Activated CD8-positive, alpha-beta T cell treated with anti-CD3 and anti-CD28 coated beads for 36 hours (primary cell): ENCODE measurements at regions not wholly inside any gene's neighbourhood (a gene's known extent, or its start where the extent isn't known, plus 50 kb on each side); places are given as distances from the start of the nearest gene placed in this dataset.

Source experiments
- ATAC-seq: fragments of 200-7000 bp; cut with Tn5 transposase; one replicate; pipeline ENCODE4 v1.10.0; 2021; ENCODE audit warnings: mild to moderate bottlenecking, moderate library complexity
- CTCF ChIA-PET: fragments of 350-600 bp; sonication (Branson Sonifier 250); formaldehyde crosslinking; loops from one replicate; lab custom pipeline; 2021; ENCODE audit warnings: antibody characterized with exemption; lab: Charles Lee
- POLR2A ChIA-PET: fragments of 350-600 bp; sonication (Branson Sonifier 250); formaldehyde crosslinking; loops from one replicate; lab custom pipeline; 2021; ENCODE audit warnings: antibody characterized with exemption; lab: Charles Lee
- DNase-seq: peaks from one replicate; pipeline ENCODE4 v3.0.0-alpha.2; 2020
- H3K27ac Mint-ChIP-seq: one replicate; pipeline ENCODE4 v1.8.0; 2021; ENCODE audit warnings: mild to moderate bottlenecking, mixed read lengths
- H3K27me3 Mint-ChIP-seq: one replicate; pipeline ENCODE4 v1.8.0; 2021; ENCODE audit warnings: mixed read lengths
- H3K36me3 Mint-ChIP-seq: one replicate; pipeline ENCODE4 v1.8.0; 2021; ENCODE audit warnings: low read depth, mixed read lengths
- H3K4me1 Mint-ChIP-seq: one replicate; pipeline ENCODE4 v1.8.0; 2021; ENCODE audit warnings: low read depth, mixed read lengths
- H3K4me3 Mint-ChIP-seq: one replicate; pipeline ENCODE4 v1.8.0; 2021; ENCODE audit warnings: mild to moderate bottlenecking, moderate library complexity, mixed read lengths
- H3K9me3 Mint-ChIP-seq: one replicate; pipeline ENCODE4 v1.8.0; 2021; ENCODE audit warnings: mixed read lengths
- CTCF ChIP-seq: fragments of 200-600 bp; IDR thresholded peaks from one replicate; pipeline ENCODE4 v1.8.0; 2022; ENCODE audit warnings: antibody characterized with exemption, mild to moderate bottlenecking
- intact Hi-C: fragments of 100-400 bp; cut with micrococcal nuclease; formaldehyde crosslinking; loops from one replicate; pipeline ENCODE4 v1.10.0; 2022

DNA sequence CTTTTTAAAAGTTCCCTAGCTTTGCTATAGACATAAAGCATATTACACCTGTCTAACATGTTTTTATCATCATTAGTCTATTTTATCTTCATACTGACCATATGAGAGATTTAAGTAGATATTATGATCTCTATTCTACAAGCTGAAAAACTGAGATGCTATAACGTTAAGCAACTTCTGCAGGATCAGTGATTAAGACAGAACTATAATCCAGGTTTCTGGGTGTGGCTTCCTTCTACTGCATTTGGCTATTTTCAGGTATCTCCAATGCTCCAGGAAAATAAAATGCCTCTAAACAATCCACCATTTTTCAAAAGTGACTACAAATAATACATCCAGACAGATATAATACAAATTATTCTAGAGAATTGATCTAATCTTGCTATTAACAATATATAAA is 53.4 kb downstream of the RGS2 start:
- DNase-seq (no peak), ATAC-seq (no peak)
- intact Hi-C loops = no loop called here
- ChIA-PET POLR2A (interaction anchor here (0.8 kb wide), 1 partner anchor 15 kb away, joined by 3 read pairs; no protein-coding TSS in a partner anchor), CTCF (no interaction called here)
- Mint-ChIP-seq H3K4me1 (no peaks in the 10 kb centered on the region), H3K9me3 (no peaks in the 10 kb centered on the region), H3K27ac (no peak overlapping the region), H3K4me3 (no peak overlapping the region), H3K36me3 (no peaks in the 10 kb centered on the region), H3K27me3 (no peaks in the 10 kb centered on the region)
- TF ChIP-seq CTCF = no peak

DNA sequence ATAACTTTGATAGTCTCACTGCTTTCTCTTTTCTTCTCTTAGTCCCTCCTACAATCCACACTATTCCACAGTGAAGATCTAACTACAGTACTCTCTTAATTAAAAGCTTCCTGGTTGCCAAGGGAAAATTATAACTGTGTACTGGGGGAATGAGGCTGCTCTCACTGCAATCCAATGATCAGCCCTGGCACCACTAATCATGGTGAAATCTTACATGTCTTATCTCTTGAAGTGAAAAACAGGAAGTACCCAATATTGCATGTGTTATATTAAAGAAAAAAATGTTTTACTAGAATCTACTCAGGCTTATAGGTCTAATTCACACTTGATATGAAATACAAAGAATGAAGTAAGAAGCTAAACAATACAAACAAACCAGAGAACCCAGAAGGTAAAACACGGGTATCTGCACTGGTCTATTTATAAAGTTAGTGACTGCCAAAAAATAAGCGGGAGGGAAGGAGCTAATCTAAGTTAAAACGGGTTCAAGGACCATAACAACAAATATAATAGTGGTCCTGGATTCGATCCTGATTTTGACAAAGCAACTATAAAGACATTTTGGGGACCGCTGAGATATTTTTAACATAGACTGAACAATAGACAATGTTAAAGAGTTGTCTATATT is 57.5 kb downstream of the RGS2 start:
- H3K36me3 Mint-ChIP-seq = no peaks in the 10 kb centered on the region
- no peak for ATAC-seq
- no peaks in the 10 kb centered on the region for H3K4me1 Mint-ChIP-seq
- no peaks in the 10 kb centered on the region for H3K9me3 Mint-ChIP-seq
- no peaks in the 10 kb centered on the region for H3K27me3 Mint-ChIP-seq
- intact Hi-C loops = no loop called here
- H3K27ac Mint-ChIP-seq = no peak overlapping the region
- no peak overlapping the region for H3K4me3 Mint-ChIP-seq
- no peak for TF ChIP-seq CTCF
- DNase-seq = no peak
- ChIA-PET CTCF (interaction anchor here (0.6 kb wide), 1 partner anchor 61 kb away, joined by 5 read pairs; no protein-coding TSS in a partner anchor), POLR2A (no interaction called here)

DNA sequence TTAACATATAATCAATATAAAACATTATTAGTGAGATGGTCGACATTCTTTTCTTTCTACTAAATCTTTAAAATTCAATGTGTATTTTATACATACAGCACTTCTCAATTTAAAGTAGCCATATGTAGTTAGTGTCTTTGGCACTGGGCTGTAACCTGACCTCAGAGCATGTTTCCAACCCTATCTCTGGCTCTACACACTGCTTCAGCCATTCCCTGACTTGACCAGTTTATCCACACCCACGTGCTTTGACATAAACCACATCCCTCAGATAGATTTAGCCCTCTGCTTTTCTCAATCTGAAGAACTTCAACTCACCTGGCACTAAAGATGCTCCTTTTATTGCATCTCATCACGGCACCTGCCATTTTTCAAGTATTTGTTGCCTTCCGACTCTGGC is 58.3 kb downstream of the RGS2 start:
- Mint-ChIP-seq H3K4me1 (no peaks in the 10 kb centered on the region), H3K4me3 (no peak overlapping the region), H3K27me3 (no peaks in the 10 kb centered on the region), H3K9me3 (no peaks in the 10 kb centered on the region), H3K36me3 (no peaks in the 10 kb centered on the region), H3K27ac (no peak overlapping the region)
- intact Hi-C loops = no loop called here
- DNase-seq (no peak), ATAC-seq (no peak)
- no peak for TF ChIP-seq CTCF
- ChIA-PET CTCF (no interaction called here), POLR2A (no interaction called here)

GRCh38 chr1:192869308-192869940 is 60.6 kb downstream of the RGS2 start:
- H3K36me3 Mint-ChIP-seq = no peaks in the 10 kb centered on the region
- no peaks in the 10 kb centered on the region for H3K4me1 Mint-ChIP-seq
- no peak overlapping the region for H3K4me3 Mint-ChIP-seq
- H3K9me3 Mint-ChIP-seq = no peaks in the 10 kb centered on the region
- no peak overlapping the region for H3K27ac Mint-ChIP-seq
- intact Hi-C loops = no loop called here
- H3K27me3 Mint-ChIP-seq = peaks cover 1% of the 10 kb centered on the region
- no peak for TF ChIP-seq CTCF
- POLR2A ChIA-PET = interaction anchor here (0.7 kb wide), 1 partner anchor 163 kb away, joined by 3 read pairs; no protein-coding TSS in a partner anchor
- ATAC-seq (no peak), DNase-seq (no peak)
- CTCF ChIA-PET = no interaction called here

GRCh38 chr1:192872010-192872409 is 63.2 kb downstream of the RGS2 start:
- Mint-ChIP-seq H3K27me3 (peaks cover 3% of the 10 kb centered on the region), H3K27ac (no peak overlapping the region), H3K4me3 (no peak overlapping the region), H3K4me1 (no peaks in the 10 kb centered on the region), H3K36me3 (no peaks in the 10 kb centered on the region), H3K9me3 (no peaks in the 10 kb centered on the region)
- CTCF ChIA-PET = no interaction called here
- ATAC-seq (no peak), DNase-seq (no peak)
- TF ChIP-seq CTCF = no peak
- intact Hi-C loops = no loop called here
- POLR2A ChIA-PET = no interaction called here
